Limb (tissue), 2 donors: ENCODE measurements at regions not wholly inside any gene's neighbourhood (a gene's known extent, or its start where the extent isn't known, plus 50 kb on each side); places are given as distances from the start of the nearest gene placed in this dataset.
"Not testable (repeated sequence)": the region's sequence is repeated elsewhere in the genome, so short reads cannot be mapped to it uniquely, and the experiment has no call there.

Experiments
- DNase-seq, 2 donors: peaks; one replicate each; pipeline ENCODE4 v3.0.0-alpha.2; 2016; ENCODE audit errors: extremely low spot score in 2 of 2

- no peak for DNase-seq
Observed at GRCh38 chr18:1480309-1480708, 575.6 kb downstream of the ADCYAP1 start.

DNA sequence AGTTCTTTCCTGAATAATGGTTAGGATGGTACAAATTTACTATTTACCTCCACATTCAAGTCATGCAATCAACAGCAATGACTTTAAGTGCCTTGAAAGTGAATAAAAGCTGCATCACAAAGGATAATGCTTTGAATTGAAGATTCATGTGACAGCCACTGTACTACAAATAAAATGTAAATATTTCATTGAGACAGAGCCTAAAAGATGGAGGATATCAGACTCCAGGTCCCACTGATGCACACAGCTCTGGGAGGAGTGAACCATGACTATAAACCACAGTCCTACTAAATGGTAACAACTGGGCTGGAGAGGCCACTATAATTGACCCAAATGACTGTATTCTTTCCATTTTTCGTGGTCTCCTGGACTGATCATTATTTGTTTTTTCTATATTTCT, 576.9 kb downstream of the ADCYAP1 start:
- no peak for DNase-seq

- no peak for DNase-seq
Observed at GRCh38 chr18:1483385-1483784, 578.7 kb downstream of the ADCYAP1 start.

DNA sequence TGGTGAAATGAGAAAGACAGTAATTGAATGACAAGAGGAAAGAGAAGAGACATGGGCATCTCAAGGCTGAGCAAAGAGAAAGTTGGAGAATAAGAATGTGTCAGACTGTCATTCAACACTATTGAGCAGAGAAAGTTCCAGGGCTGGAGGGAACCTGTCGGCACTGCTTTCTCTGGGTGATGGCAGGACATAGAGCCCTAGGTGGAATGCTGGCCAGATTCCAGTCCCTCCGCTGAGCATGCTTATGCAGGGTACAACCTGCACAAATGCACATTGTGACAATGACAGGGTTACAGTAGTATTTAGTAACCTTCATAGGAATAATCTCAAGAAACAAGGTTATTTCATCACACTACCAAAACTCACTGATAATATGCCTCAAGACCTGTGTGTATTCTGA, 582.8 kb downstream of the ADCYAP1 start:
- no peak for DNase-seq

GRCh38 chr18:1488394-1488793, 583.7 kb downstream of the ADCYAP1 start:
- DNase-seq, result no peak

- DNase-seq, result no peak
Observed at GRCh38 chr18:1488957-1489356, 584.3 kb downstream of the ADCYAP1 start.

DNA sequence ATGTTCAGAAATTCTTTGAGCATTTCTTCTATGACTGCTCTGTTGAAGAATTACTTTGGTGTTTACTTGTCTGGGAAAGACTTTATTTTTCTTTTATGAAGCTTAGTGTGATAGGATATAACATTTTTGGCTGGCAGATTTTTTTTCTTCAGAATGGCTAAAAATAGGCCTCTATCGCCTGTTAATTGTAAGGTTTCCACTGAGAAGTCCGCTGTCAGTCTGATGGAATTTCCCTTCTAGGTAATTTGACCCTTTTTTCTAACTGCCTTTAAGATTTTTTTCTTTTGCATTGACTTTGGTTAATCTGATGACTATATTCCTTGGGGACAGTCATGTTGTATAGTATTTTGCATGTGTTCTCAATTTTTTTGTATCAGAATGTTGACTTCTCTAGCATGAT, 590.7 kb downstream of the ADCYAP1 start:
- no peak for DNase-seq

GRCh38 chr18:1496096-1496495, 591.4 kb downstream of the ADCYAP1 start:
- DNase-seq, result no peak

DNA sequence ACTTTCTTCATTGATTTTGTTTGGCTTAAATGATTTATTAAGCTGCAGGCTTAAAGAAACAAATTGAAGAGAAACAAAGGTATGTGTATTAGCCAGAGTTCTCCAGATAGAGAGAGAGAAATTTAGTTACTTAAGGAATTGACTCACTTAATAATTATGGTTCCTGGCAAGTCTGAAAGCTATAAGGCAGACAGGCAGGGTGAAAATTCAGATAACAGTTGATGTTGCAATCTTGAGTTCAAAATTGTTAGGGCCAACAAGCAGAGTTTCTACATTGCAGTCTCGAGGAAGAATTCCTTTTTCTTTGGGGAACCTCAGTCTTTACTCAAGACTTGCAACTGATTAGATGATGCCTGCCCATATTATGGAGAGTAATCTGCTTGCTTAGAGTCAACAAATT, 593.5 kb downstream of the ADCYAP1 start:
- no peak for DNase-seq

DNA sequence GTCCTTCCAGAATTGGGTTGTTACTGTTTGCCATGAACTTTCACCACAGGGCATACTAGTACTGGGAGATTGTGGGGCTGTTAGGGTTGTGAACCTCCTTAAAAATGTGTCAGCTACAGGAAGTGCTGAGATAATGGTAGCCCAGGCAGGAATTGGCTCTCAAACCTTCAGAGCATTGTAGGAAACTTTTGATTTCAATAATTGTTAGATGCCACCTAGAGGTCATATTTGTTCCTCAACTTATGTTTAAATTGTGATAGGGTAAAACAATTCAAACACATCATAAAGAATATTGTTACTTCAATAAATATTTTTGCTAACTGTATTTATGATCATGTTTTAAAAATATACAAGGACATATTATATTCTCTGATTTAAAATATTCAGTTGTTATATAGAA, 594.6 kb downstream of the ADCYAP1 start:
- DNase-seq, result no peak

GRCh38 chr18:1503847-1504246, 599.2 kb downstream of the ADCYAP1 start:
- no peak for DNase-seq

GRCh38 chr18:1505856-1506255, 601.2 kb downstream of the ADCYAP1 start:
- DNase-seq, result no peak

GRCh38 chr18:1510542-1511179, 606.0 kb downstream of the ADCYAP1 start:
- DNase-seq, result no peak

DNA sequence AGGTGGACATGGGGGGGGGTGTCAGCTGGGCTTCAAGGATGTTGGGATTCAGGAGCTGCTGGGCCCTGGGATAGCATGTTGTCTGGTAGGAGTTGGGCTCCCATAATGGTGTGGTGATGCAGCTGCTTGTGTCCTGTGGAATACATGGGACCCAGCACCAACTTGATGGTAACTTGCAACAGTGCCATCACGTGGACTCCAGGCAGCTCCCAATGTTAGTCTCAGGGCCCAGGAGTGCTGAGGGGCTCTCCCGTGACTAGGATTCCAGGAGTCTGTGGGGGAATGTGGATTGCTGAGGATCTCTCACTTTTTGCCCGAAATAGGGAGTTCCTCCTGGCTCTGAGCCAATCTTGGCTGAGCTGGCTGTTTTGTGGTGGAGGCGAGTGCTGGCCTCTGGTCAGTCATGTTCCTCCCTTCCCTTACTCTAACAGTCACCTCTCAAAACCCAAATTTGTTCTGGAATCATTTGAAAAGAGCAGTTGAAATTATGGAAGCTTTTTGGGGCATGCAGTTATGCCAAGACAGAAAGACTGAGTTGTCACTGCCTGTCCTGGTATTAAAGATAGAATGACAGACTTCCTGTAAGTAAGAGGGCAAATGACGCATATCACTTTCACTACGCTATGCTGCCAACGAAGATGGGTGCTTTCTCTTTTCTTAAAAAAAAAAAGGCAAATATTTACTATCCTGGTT, 607.1 kb downstream of the ADCYAP1 start:
- no peak for DNase-seq

DNA sequence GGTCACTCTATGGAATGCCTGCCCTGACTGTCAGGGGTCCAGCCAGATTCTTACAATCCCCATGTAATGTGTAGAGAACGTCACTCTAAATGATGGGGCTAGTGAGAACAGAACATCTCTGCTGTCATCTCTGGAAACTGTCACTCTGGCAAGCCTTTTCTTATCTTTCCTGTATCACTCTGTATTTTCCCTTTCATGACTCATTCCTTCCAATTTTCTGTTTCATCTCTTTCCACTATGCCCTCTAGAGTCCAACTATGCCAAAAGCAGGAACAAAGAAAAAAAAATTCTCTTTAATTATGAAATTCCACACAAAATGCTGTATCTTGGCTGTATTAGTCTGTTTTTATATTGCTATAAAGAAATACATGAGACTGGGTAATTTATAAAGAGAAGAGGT, 608.8 kb downstream of the ADCYAP1 start:
- DNase-seq, result no peak

DNA sequence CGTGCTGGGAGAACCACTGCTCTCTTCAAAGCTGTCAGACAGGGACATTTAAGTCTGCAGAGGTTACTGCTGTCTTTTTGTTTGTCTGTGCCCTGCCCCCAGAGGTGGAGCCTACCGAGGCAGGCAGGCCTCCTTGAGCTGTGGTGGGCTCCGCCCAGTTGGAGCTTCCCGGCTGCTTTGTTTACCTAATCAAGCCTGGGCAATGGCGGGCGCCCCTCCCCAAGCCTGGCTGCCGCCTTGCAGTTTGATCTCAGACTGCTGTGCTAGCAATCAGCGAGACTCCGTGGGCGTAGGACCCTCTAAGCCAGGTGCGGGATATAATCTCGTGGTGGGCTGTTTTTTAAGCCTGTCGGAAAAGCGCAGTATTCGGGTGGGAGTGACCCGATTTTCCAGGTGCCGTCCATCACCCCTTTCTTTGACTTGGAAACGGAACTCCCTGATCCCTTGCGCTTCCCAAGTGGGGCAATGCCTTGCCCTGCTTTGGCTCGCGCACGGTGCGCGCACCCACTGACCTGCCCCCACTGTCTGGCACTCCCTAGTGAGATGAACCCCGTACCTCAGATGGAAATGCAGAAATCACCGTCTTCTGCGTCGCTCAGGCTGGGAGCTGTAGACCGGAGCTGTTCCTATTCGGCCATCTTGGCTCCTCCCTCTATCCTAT, 617.0 kb downstream of the ADCYAP1 start:
- not testable (repeated sequence) for DNase-seq

GRCh38 chr18:1522249-1522615, 617.6 kb downstream of the ADCYAP1 start:
- no peak for DNase-seq

DNA sequence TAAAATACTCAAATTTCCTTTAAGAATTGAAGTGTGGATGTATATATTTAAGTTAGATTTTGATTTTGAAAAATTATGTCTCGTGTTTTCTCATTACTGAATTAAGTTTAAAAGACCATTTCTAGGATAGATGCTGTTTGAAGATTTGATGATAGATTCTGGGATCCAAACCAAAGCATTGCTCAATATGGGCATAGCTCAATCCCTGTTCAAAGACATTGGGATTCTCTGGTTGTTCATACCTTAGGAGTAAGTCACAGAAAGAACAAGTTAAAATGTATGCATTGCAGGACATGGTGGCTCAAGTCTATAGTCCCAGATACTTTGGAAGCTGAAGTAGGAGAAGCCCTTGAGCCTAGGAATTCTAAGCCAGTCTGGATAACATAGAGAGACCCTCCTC, 622.3 kb downstream of the ADCYAP1 start:
- no peak for DNase-seq

- no peak for DNase-seq
Observed at GRCh38 chr18:1527805-1528204, 623.1 kb downstream of the ADCYAP1 start.

DNA sequence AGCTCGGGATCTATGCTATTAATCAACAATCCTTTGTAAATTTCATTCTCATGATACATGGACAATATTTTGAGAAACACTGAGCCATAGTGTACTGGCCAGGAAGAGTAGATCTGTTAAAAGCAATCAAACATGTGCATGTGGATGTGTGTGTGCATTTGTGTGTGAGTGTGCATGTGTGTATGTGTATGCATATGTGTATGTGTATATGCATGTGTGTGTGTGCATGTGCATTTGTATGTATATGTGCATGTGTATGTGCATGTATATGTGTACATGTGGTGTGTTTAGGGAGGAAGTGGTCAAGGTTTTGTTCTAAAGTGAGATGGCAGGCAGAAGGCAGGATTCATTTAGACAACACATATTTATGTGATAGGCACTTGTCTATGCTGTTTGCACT, 623.8 kb downstream of the ADCYAP1 start:
- no peak for DNase-seq

DNA sequence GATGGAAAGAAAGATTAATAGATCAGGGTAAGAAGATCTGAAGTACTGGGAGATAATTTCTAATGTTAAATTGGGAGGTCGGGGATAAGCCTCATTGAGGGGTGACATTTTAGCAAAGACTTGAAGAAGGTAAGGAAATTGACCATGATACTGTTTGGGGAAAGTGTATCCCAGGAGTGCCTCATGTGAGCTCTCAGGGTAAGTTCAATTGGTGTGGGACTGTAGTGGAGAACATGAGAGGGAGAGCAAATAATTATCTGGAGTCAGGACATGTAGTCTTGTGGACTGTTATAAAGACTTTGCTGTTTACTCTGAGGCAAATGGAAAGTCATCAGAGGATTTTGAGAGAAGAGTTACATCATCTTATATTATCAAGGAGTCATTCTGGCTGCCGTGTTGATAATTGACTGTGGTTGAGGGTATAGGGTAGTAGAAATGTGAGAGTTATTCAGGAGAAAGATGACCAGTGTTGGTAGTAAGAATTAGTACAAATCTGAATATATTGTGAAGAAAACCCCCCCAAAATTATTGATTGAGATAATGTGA, 624.4 kb downstream of the ADCYAP1 start:
- DNase-seq, result no peak

DNA sequence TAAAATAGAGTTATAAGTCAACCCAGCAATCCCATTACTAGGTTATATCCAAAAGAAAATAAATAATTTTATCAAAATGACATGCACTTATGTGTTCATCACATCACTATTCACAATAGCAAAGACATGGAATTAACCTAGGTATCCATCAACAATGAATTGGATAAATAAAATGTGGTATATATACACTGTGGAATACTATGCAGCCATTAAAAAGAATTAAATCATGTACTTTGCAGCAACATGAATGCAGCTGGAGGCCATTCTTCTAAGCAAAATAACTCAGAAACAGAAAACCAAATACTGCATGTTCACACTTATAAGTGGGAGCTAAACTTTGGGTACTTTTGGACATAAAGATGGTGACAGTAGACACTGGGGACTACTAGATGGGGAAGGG, 626.0 kb downstream of the ADCYAP1 start:
- no peak for DNase-seq

- DNase-seq, result no peak
Observed at GRCh38 chr18:1539276-1539675, 634.6 kb downstream of the ADCYAP1 start.
